HG02840 (cell line): ENCODE measurements at regions not wholly inside any gene's neighbourhood (a gene's known extent, or its start where the extent isn't known, plus 50 kb on each side); places are given as distances from the start of the nearest gene placed in this dataset.

Experiments
- ATAC-seq: cut with Tn5 transposase; IDR thresholded peaks from one replicate; pipeline ENCODE4 v1.9.1; 2021; ENCODE audit warnings: mild to moderate bottlenecking, moderate library complexity, moderate number of reproducible peaks; ENCODE audit not compliant: unreplicated experiment, low FRiP score

- no peak for ATAC-seq
Measured at GRCh38 chr15:70342554-70343548, 245.1 kb upstream of the TLE3 start.

DNA sequence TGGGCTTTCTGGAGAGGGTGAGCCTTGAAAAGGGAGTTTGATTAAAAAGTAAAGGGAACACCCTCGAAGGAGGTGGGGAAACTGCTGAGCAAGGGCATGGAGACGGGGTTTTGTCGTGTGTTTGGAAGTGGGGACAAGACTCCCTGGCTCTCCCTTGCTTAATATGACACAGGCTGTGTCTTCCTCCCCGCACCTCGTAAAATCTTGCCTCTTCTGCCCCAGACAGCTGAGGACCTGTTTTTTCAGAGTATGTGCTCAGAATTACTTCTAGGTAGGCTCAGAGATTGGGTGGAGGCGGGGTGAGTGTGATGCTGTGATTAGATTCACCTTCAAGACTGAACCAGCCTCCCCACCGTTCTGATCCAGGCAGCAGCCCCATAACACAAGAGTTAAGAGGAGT, 244.4 kb upstream of the TLE3 start:
- no peak for ATAC-seq

- no peak for ATAC-seq
Measured at GRCh38 chr15:70341566-70341965, 243.8 kb upstream of the TLE3 start.

- no peak for ATAC-seq
Measured at GRCh38 chr15:70340494-70340870, 242.8 kb upstream of the TLE3 start.

DNA sequence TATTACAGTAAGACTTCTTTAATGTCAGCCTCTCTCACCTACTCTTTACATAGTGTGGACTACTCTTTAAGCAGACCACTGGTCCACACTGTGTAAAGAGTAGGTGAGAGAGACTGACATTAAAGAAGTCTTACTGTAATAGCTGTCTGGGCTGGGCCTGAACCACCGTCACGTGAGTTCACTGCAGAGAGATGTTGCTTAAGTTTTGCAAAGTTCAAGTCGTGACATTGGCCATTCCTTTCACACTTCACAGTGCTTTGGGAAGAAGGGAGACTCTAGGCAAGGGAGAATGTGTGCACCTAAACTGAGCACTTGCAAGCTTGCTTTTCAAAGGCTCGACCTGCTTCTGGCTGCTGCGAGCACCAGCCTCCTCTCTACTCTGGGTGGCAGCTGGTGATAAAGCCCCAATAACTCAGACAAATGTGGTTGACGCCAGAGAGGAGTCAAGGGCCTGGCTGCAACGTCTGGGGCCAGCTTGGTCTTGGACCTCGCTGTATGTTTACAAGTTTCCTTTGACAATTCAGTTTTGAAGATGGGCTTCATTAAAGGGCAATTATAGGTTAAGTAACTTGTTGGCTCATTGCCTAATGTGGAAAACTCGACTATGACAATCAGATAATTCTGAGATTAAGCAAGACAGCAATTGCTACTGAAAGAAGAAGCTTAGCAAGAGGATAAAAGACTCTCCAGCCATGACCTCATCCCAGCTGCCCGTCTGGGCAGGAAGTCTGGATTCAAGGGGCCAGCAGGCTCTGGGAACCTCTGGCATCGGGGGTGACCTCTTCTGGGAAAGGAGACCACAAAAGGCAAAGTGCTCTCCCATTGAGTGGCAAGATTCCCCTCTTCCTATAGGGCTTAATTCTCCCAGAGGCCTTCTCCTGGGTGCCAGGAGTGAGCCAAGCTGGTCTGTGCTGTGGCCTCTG, 242.1 kb upstream of the TLE3 start:
- ATAC-seq: no peak

GRCh38 chr15:70337277-70338186, 239.8 kb upstream of the TLE3 start:
- no peak for ATAC-seq

DNA sequence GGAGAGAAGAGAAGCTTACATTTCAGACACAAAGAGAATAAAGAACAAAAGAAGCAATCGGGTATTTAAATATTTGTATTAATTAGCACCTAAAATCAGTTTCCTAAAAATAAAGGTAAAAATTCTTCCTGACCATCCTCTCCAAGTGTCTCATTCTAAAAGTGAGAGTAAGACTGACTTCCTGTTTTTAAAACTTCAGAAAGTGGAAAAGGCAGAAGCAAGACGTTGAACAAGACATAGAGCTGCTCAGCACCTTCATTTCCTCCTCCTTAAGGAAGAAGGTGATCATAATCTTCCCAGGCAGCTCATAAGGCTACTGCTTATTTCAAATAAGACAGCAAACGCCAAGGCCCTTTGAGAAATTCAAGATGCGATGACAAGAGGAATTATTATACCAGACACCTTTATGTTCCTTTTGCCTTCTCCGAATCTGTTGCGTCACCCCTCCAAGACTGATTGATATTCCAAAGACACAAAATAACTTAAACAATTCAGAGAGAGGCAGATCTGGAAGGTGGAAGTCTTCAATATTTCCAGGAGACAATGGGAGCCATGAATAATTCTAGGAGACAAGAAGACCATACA, 238.8 kb upstream of the TLE3 start:
- no peak for ATAC-seq

DNA sequence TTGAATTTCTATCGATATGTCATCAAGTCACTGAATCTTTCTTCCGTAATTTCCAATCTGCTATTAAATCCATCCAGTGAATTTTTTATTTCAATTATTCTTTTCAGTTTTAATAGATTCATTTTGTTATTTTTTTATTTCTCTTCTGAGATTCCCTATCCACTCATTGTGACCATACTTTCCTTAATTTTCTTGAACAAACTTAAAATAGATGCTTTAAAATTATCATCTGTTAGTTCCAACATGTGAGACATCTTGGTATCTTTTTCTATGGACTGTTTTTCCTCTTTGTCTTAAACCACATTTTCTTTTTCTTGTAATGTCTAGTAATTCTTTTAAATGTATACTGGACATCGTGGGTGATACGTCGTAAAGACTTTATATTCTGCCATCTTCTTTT, 236.6 kb upstream of the TLE3 start:
- ATAC-seq: no peak

- ATAC-seq: no peak
Measured at GRCh38 chr15:70329179-70329578, 231.5 kb upstream of the TLE3 start.

DNA sequence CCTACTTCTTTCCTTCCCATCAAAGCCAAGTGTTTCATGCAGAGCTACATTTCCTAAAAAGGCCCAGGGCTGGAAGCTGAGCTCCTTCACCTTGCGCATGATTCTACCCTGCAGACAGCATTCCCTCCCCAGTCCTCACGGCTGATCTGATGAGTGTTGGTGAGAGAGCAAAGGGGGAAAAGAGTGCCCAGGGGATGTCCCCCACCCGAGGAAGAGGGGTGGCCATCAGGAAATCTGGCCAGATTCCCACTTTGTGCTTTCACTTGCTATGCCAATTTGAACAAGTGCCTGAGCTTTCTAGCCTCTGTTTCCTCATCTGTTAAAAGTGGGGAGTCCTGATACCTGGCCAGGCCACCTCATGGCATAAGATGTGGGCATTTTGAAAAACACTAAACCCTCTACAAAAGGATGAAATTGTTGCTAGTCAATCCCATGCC, 231.0 kb upstream of the TLE3 start:
- no peak for ATAC-seq

- ATAC-seq: no peak
Measured at GRCh38 chr15:70327856-70328678, 230.3 kb upstream of the TLE3 start.

DNA sequence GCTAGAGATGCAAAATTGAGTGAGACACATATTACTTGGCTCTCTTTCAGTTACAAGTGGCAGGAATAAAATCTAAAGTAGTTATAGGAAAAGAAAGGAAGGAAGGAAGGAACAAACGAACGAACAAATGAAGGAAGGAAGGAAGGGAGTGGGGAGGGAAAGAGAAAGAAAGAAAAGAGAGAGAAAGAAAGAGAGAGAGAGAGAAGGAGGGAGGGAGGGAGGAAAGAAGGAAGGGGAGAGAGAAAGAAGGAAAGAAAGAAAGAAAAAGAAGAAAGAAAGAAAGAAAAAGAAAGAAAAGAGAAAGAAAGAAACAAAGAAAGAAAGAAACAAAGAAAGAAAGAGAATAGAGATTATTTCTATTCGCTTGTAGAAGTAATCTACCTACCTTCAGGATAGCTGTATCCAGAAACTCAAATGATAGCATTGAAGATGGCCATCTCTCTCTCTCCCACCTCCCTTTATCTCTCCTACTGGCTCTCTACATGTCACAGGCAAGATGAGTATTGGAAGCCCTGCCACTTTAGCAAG, 229.7 kb upstream of the TLE3 start:
- no peak for ATAC-seq

GRCh38 chr15:70324001-70324974, 226.6 kb upstream of the TLE3 start:
- no peak for ATAC-seq

DNA sequence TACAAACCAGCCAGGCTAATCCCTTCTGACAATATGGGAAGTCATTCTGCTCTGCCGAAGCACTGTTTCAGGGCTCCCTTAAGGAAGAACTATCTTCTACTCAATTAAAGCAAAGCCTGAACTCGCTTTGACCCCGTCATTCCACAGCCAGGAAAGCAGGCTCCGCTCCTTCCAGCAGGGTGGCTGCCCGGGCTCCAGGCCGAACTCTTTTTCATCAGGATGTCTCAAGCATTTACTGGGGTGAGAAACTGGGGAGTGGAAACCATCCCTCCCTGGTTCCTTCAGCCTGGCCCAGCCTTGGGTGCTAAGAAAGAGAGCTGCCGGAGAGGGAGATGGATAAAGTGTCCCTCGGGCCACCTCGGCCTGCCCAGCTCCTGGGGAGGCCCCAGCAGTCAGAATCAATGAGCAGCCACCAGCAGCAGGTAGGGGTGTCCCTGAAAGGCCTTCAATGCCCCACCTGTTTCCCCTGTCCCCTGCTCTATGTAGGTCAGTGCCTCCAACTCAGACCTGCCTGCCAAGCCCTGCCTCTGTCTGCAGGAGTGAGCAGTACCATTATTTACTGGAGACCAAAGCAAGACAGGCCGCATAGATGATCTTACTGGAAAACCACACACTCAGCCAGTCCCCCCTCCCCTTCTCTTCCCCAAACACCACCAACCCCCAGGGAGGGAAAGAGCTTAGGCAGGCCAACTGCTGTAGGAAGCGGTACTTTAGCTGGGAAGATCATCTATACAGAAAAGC, 225.6 kb upstream of the TLE3 start:
- no peak for ATAC-seq

DNA sequence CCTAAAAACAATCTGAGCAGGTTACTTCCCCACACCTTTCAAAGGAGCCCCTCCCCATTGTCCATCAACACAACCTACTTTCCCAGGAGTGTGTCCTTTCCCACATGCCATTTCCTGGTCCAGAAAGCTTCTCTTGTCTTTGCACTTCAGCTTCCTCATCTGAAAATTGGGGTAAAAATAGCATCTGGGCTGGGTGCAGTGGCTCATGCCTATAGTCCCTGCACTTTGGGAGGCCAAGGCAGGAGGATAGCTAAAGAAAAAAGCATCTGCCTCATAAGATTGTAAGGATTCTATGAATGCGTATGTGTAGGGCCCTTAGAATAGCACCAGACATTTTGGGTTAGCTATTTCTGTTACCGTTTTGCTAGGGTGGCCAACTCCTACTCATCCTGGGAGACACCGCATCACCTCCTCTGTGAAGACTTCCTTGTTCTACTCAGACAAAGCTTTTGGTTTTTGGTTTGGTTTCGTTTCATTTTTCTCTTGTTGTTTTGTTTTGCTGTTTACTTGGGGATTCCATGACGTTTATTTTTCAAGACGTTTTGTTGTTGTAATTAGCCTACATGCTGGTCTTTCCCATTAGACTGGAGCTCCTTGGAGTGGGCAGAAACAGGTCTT, 224.4 kb upstream of the TLE3 start:
- ATAC-seq: no peak

- ATAC-seq: no peak
Measured at GRCh38 chr15:70321172-70321819, 223.6 kb upstream of the TLE3 start.
